ENCODE measurements at regions not wholly inside any gene's neighbourhood (a gene's known extent, or its start where the extent isn't known, plus 50 kb on each side); places are given as distances from the start of the nearest gene placed in this dataset.

DNA sequence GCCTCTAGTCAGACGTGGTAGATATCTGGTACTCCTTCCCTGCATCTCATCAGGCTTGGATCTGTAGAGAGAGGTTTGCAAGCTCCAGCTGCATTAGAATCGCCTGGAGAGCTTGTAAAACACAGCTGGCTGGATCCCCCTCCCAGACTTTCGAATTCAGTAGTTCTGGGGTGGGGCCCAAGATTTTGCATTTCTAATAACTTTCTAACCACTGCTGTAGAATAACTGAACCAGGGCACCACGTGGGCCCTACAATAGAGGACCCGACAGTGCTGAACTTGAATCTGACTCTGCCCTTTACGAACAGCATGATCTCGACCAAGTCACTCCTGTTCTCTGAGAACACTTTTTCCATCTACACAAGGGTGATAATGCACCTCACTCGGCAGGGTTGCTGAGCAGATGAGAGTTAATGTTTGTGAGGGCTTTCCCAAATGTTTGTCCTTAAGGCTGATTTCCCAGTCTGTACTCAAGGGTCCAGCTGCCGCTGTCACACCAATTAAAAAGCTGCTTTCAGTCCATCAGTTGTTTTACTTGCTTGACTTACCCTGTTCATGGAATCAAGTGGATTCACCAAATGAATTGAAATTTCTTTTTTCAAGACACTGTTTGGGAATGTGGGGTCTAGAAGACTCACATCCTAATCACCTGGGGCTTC lies 86.6 kb upstream of the SLC24A4 start:
- Histone ChIP-seq H3K9me3 (replicated peaks in 1 of 2; ENCODE audit: control insufficient read depth in 2 of 2, insufficient read depth in 1 of 2, low read depth in 1 of 2, low read length in 2 of 2) (peaks cover 0 to 5% of the 10 kb centered on the region in 2 donors), H3K4me2 (ENCODE audit: insufficient read depth, low read length, poor library complexity, severe bottlenecking) (no peak overlapping the region), H2AFZ (ENCODE audit: low read length) (no peak overlapping the region), H2BK15ac (ENCODE audit: low read length) (no peak overlapping the region), H3K79me1 (ENCODE audit: low read depth, low read length) (no peaks in the 10 kb centered on the region), H3K14ac (ENCODE audit: low read length) (no peak overlapping the region), H3K23ac (ENCODE audit: low read depth, low read length, poor library complexity) (no peak overlapping the region), H3K4ac (ENCODE audit: low read length) (no peak overlapping the region), H3K9ac (ENCODE audit: low read depth, low read length, poor library complexity) (no peak overlapping the region), H3K36me3 (replicated peaks in 1 of 2; ENCODE audit: control insufficient read depth in 2 of 2, insufficient read depth in 2 of 2, low read length in 2 of 2) (no peaks in the 10 kb centered on the region), H2AK5ac (ENCODE audit: low read depth, low read length) (no peak overlapping the region), H2BK120ac (ENCODE audit: low read depth, low read length) (no peak overlapping the region), H2BK5ac (ENCODE audit: low read length) (no peak overlapping the region), H3K4me3 (ENCODE audit: low read length in 2 of 2) (no peak overlapping the region), H3K4me1 (ENCODE audit: control insufficient read depth in 2 of 2, insufficient read depth in 1 of 2, low read depth in 1 of 2, low read length in 2 of 2) (no peaks in the 10 kb centered on the region), H4K91ac (ENCODE audit: low read depth, low read length, poor library complexity) (no peak overlapping the region), H3K18ac (ENCODE audit: low read length) (no peak overlapping the region), H2BK12ac (ENCODE audit: low read length) (no peak overlapping the region), H3K27ac (replicated peaks; ENCODE audit: low read length) (no peak overlapping the region), H3K27me3 (ENCODE audit: control insufficient read depth in 3 of 3, insufficient read depth in 3 of 3, low read depth in 1 of 3, low read length in 3 of 3) (no peaks in the 10 kb centered on the region), H4K8ac (ENCODE audit: low read depth, low read length) (no peak overlapping the region)
- no CpG with 5 or more reads among the region's 9 CpGs for WGBS, 2 donors (ENCODE audit: extremely low coverage in 2 of 2, insufficient read length in 2 of 2, insufficient replicate concordance in 1 of 2)
- no peak for DNase-seq (ENCODE audit: low spot score)

DNA sequence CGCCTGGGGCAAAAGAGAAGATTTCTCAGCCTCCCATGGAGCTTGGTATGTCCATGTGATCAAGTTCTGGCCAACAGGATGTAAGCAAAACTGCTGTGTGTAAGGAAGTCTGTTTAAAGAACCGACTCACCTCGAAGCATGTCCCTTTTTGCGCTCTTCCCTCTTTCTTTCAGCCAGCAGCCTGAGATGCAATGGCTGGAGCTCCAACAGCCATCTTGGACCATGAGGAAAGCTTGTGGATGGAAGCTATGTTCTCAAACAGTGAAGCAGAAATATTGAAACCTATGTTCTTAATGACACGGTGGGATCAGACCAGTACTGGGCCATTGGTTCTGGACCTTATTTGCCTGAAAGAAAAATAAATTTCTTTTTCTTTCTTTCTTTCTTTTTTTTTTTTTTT lies 82.3 kb upstream of the SLC24A4 start:
- Histone ChIP-seq H2AFZ (ENCODE audit: low read length) (no peak overlapping the region), H3K27ac (replicated peaks; ENCODE audit: low read length) (no peak overlapping the region), H3K9ac (ENCODE audit: low read depth, low read length, poor library complexity) (no peak overlapping the region), H2BK120ac (ENCODE audit: low read depth, low read length) (no peak overlapping the region), H3K27me3 (ENCODE audit: control insufficient read depth in 3 of 3, insufficient read depth in 3 of 3, low read depth in 1 of 3, low read length in 3 of 3) (no peaks in the 10 kb centered on the region), H4K8ac (ENCODE audit: low read depth, low read length) (no peak overlapping the region), H3K4me2 (ENCODE audit: insufficient read depth, low read length, poor library complexity, severe bottlenecking) (no peak overlapping the region), H2AK5ac (ENCODE audit: low read depth, low read length) (no peak overlapping the region), H2BK12ac (ENCODE audit: low read length) (no peak overlapping the region), H3K36me3 (replicated peaks in 1 of 2; ENCODE audit: control insufficient read depth in 2 of 2, insufficient read depth in 2 of 2, low read length in 2 of 2) (peaks cover 0 to 3% of the 10 kb centered on the region in 2 donors), H3K4me1 (ENCODE audit: control insufficient read depth in 2 of 2, insufficient read depth in 1 of 2, low read depth in 1 of 2, low read length in 2 of 2) (no peaks in the 10 kb centered on the region), H3K4ac (ENCODE audit: low read length) (no peak overlapping the region), H4K91ac (ENCODE audit: low read depth, low read length, poor library complexity) (no peak overlapping the region), H3K79me1 (ENCODE audit: low read depth, low read length) (no peaks in the 10 kb centered on the region), H3K18ac (ENCODE audit: low read length) (no peak overlapping the region), H2BK15ac (ENCODE audit: low read length) (no peak overlapping the region), H3K14ac (ENCODE audit: low read length) (no peak overlapping the region), H3K4me3 (ENCODE audit: low read length in 2 of 2) (no peak overlapping the region), H2BK5ac (ENCODE audit: low read length) (no peak overlapping the region), H3K23ac (ENCODE audit: low read depth, low read length, poor library complexity) (no peak overlapping the region), H3K9me3 (replicated peaks in 1 of 2; ENCODE audit: control insufficient read depth in 2 of 2, insufficient read depth in 1 of 2, low read depth in 1 of 2, low read length in 2 of 2) (peaks cover 6 to 18% of the 10 kb centered on the region in 2 donors)
- DNase-seq (ENCODE audit: low spot score), result no peak
- no CpG with 5 or more reads among the region's 5 CpGs for WGBS, 2 donors (ENCODE audit: extremely low coverage in 2 of 2, insufficient read length in 2 of 2, insufficient replicate concordance in 1 of 2)

DNA sequence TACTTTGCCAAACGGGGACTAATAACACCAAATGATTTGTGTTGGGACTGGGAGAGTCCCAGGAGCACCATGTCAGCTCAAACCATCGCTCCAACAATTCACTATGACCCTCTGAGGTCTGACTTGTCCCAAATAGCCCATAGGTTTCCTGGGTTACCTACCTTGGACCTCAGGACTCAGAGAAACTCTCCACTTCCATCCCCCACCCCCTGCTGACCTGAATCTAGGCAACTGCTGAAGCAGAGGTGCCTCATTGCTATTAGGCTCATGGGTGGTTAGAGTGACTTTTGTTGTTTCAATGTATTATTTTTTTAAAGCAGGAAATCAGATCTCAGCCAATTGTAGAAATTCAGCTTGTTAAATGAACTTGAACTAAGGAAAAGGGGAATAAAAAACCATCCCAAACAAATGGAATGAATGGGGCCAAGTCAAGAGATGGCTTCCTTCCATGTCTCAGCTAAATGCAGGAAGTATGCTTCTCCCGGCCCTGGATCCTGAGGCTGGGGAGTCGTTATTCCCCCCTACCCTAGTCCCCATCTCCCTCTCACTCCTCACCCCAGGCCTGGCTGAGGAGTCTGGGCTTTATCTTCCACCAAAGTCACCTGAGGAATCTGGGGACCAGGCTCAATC lies 80.9 kb upstream of the SLC24A4 start:
- no peak overlapping the region for H3K18ac ChIP-seq (ENCODE audit: low read length)
- WGBS, 2 donors (ENCODE audit: extremely low coverage in 2 of 2, insufficient read length in 2 of 2, insufficient replicate concordance in 1 of 2), result no CpG with 5 or more reads among the region's 4 CpGs
- no peak for DNase-seq (ENCODE audit: low spot score)
- no peak overlapping the region for H2BK5ac ChIP-seq (ENCODE audit: low read length)
- H2BK120ac ChIP-seq (ENCODE audit: low read depth, low read length), result no peak overlapping the region
- peaks cover 0 to 3% of the 10 kb centered on the region in 2 donors for H3K36me3 ChIP-seq (replicated peaks in 1 of 2; ENCODE audit: control insufficient read depth in 2 of 2, insufficient read depth in 2 of 2, low read length in 2 of 2)
- H3K4me2 ChIP-seq (ENCODE audit: insufficient read depth, low read length, poor library complexity, severe bottlenecking), result no peak overlapping the region
- H2AFZ ChIP-seq (ENCODE audit: low read length), result no peak overlapping the region
- H4K8ac ChIP-seq (ENCODE audit: low read depth, low read length), result no peak overlapping the region
- H3K9ac ChIP-seq (ENCODE audit: low read depth, low read length, poor library complexity), result no peak overlapping the region
- H3K9me3 ChIP-seq (replicated peaks in 1 of 2; ENCODE audit: control insufficient read depth in 2 of 2, insufficient read depth in 1 of 2, low read depth in 1 of 2, low read length in 2 of 2), result peaks cover 6 to 18% of the 10 kb centered on the region in 2 donors
- no peak overlapping the region for H2AK5ac ChIP-seq (ENCODE audit: low read depth, low read length)
- H3K79me1 ChIP-seq (ENCODE audit: low read depth, low read length), result no peaks in the 10 kb centered on the region
- H3K14ac ChIP-seq (ENCODE audit: low read length), result no peak overlapping the region
- H2BK15ac ChIP-seq (ENCODE audit: low read length), result no peak overlapping the region
- H3K27ac ChIP-seq (replicated peaks; ENCODE audit: low read length), result no peak overlapping the region
- H3K23ac ChIP-seq (ENCODE audit: low read depth, low read length, poor library complexity), result no peak overlapping the region
- no peak overlapping the region for H4K91ac ChIP-seq (ENCODE audit: low read depth, low read length, poor library complexity)
- H3K4me1 ChIP-seq (ENCODE audit: control insufficient read depth in 2 of 2, insufficient read depth in 1 of 2, low read depth in 1 of 2, low read length in 2 of 2), result no peaks in the 10 kb centered on the region
- H3K27me3 ChIP-seq (ENCODE audit: control insufficient read depth in 3 of 3, insufficient read depth in 3 of 3, low read depth in 1 of 3, low read length in 3 of 3), result no peaks in the 10 kb centered on the region
- H3K4me3 ChIP-seq (ENCODE audit: low read length in 2 of 2), result no peak overlapping the region
- no peak overlapping the region for H2BK12ac ChIP-seq (ENCODE audit: low read length)
- no peak overlapping the region for H3K4ac ChIP-seq (ENCODE audit: low read length)

DNA sequence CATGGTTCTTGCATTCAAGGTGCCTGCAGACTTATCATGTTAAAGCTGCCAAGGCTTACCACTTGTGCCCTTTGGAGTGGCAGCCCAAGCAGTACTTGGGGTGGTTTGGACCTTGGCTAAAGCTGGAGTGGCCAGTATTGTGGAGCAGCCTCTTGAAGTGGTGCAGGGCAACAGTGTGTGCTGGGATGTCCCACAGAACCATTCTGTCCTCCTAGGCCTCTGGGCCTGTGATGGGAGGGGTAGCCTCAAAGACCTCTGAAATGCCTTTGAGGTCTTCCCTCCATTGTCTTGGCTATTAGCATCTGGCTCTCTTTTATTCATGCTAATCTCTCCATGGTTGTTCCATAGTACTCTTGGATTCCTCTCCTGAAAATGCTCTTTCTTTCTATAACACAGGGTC lies 78.2 kb upstream of the SLC24A4 start:
- H3K27ac ChIP-seq (replicated peaks; ENCODE audit: low read length), result no peak overlapping the region
- no peak overlapping the region for H3K4me2 ChIP-seq (ENCODE audit: insufficient read depth, low read length, poor library complexity, severe bottlenecking)
- H3K9ac ChIP-seq (ENCODE audit: low read depth, low read length, poor library complexity), result peak overlapping the region; percentile 3
- no peak overlapping the region for H3K4me3 ChIP-seq (ENCODE audit: low read length in 2 of 2)
- no peak overlapping the region for H2AK5ac ChIP-seq (ENCODE audit: low read depth, low read length)
- H4K8ac ChIP-seq (ENCODE audit: low read depth, low read length), result no peak overlapping the region
- no peak overlapping the region for H4K91ac ChIP-seq (ENCODE audit: low read depth, low read length, poor library complexity)
- no peak overlapping the region for H2AFZ ChIP-seq (ENCODE audit: low read length)
- H3K18ac ChIP-seq (ENCODE audit: low read length), result no peak overlapping the region
- no peak overlapping the region for H3K23ac ChIP-seq (ENCODE audit: low read depth, low read length, poor library complexity)
- H3K36me3 ChIP-seq (replicated peaks in 1 of 2; ENCODE audit: control insufficient read depth in 2 of 2, insufficient read depth in 2 of 2, low read length in 2 of 2), result peaks cover 0 to 3% of the 10 kb centered on the region in 2 donors
- no peak overlapping the region for H2BK120ac ChIP-seq (ENCODE audit: low read depth, low read length)
- peaks cover 6 to 20% of the 10 kb centered on the region in 2 donors for H3K9me3 ChIP-seq (replicated peaks in 1 of 2; ENCODE audit: control insufficient read depth in 2 of 2, insufficient read depth in 1 of 2, low read depth in 1 of 2, low read length in 2 of 2)
- no peaks in the 10 kb centered on the region for H3K27me3 ChIP-seq (ENCODE audit: control insufficient read depth in 3 of 3, insufficient read depth in 3 of 3, low read depth in 1 of 3, low read length in 3 of 3)
- H3K4ac ChIP-seq (ENCODE audit: low read length), result no peak overlapping the region
- H3K14ac ChIP-seq (ENCODE audit: low read length), result peak overlapping the region; percentile 6
- no peak overlapping the region for H2BK5ac ChIP-seq (ENCODE audit: low read length)
- no peak for DNase-seq (ENCODE audit: low spot score)
- H3K4me1 ChIP-seq (ENCODE audit: control insufficient read depth in 2 of 2, insufficient read depth in 1 of 2, low read depth in 1 of 2, low read length in 2 of 2), result no peaks in the 10 kb centered on the region
- no peak overlapping the region for H2BK15ac ChIP-seq (ENCODE audit: low read length)
- H2BK12ac ChIP-seq (ENCODE audit: low read length), result no peak overlapping the region
- no peaks in the 10 kb centered on the region for H3K79me1 ChIP-seq (ENCODE audit: low read depth, low read length)
